Astrocyte (in vitro differentiated cells and primary cell): ENCODE measurements at regions not wholly inside any gene's neighbourhood (a gene's known extent, or its start where the extent isn't known, plus 50 kb on each side); places are given as distances from the start of the nearest gene placed in this dataset.

ENCODE experiments used
- CTCF ChIP-seq: IDR thresholded peaks from 2 replicates; pipeline ENCODE4 v1.5.1; 2011; ENCODE audit warnings: low read depth, mild to moderate bottlenecking, inconsistent platforms, low read length, moderate library complexity; ENCODE audit not compliant: insufficient read depth
- EZH2 ChIP-seq: IDR thresholded peaks from 2 replicates; pipeline ENCODE4 v1.6.1; 2012; ENCODE audit warnings: mild to moderate bottlenecking, low read length, inconsistent platforms; ENCODE audit not compliant: insufficient read depth

DNA sequence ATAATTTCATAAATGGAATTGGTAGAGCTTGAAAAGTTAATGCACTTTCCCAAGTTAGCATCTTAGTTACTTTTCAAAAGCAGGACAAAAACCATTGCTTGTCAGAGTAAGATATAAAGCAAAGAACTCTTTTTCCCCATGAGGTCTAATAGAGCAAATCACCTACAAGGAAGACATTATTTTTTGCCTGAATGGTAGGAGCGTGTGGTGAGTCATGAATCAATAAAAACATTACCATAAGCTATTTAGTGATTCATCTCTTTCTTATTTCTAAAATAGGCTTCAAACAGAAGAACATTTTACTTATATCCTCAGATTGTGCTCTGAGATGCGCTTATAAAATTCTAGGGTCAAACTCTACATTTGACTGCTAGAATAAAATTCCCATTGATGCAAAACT is 109.4 kb upstream of the GPRIN3 start:
- no peak for TF ChIP-seq CTCF
- TF ChIP-seq EZH2 = no peak
